PFSK-1 (cell line): ENCODE measurements at regions not wholly inside any gene's neighbourhood (a gene's known extent, or its start where the extent isn't known, plus 50 kb on each side); places are given as distances from the start of the nearest gene placed in this dataset.

ENCODE experiments used
- FOXP2 ChIP-seq: optimal IDR thresholded peaks from 2 replicates; pipeline ENCODE3; 2011; ENCODE audit warnings: borderline replicate concordance, control low read depth, inconsistent platforms; ENCODE audit not compliant: insufficient read depth; ENCODE audit errors: extremely low read length, extremely low read depth
- POLR2AphosphoS5 ChIP-seq: IDR thresholded peaks from 2 replicates; pipeline ENCODE4 v1.6.1; 2012; ENCODE audit warnings: low read depth, mild to moderate bottlenecking, control low read depth, low read length, moderate library complexity
- REST ChIP-seq, 2 experiments: IDR thresholded peaks; 2 replicates each; pipeline versions ENCODE4 v1.6.1 to v1.8.0; 2011 to 2012; ENCODE audit warnings: low read depth in 2 of 2, low read length in 2 of 2, control low read depth in 1 of 2, inconsistent platforms in 1 of 2, mild to moderate bottlenecking in 1 of 2, moderate library complexity in 1 of 2; ENCODE audit not compliant: insufficient read depth in 1 of 2
- SIN3A ChIP-seq: IDR thresholded peaks from 2 replicates; pipeline ENCODE4 v1.6.1; 2012; ENCODE audit warnings: mild to moderate bottlenecking, low read length, moderate library complexity, borderline replicate concordance; ENCODE audit not compliant: insufficient read depth
- TAF1 ChIP-seq: IDR thresholded peaks from 2 replicates; pipeline ENCODE4 v1.6.1; 2012; ENCODE audit warnings: low read length, control low read depth, borderline replicate concordance; ENCODE audit not compliant: insufficient read depth

- TF ChIP-seq POLR2AphosphoS5 (no peak), FOXP2 (no peak), SIN3A (no peak), REST (IDR thresholded peaks at IDR 0.05; ENCODE audit: insufficient read depth in 1 of 2, low read depth in 2 of 2, low read length in 2 of 2) (no peak), TAF1 (no peak)
These were observed 96.9 kb downstream of the XRCC2 start for GRCh38 chr7:152579070-152579469.

DNA sequence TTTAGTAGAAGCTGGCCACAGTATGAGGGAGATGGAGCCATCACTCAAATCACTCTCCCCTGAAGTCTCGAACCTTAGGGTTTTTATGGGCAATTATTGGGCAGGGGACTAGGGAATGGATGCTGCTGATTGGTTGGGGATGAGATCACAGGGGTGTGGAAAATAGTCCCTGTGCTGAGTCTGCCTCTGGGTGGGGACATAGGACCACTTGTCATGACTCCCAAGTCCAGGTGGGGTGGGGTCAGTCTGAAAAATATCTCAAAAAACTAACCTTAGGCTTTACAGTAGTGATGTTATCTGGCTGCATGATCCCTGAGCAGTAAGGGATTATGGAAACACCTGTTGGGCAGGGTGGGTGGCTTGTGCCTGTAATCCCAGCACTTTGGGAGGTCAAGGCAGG lies 98.6 kb downstream of the XRCC2 start:
- TF ChIP-seq SIN3A = no peak
- TF ChIP-seq REST (IDR thresholded peaks at IDR 0.05; ENCODE audit: insufficient read depth in 1 of 2, low read depth in 2 of 2, low read length in 2 of 2) = no peak
- TF ChIP-seq TAF1 = no peak
- no peak for TF ChIP-seq FOXP2
- no peak for TF ChIP-seq POLR2AphosphoS5

- TF ChIP-seq POLR2AphosphoS5 (no peak), REST (IDR thresholded peaks at IDR 0.05; ENCODE audit: insufficient read depth in 1 of 2, low read depth in 2 of 2, low read length in 2 of 2) (no peak), TAF1 (no peak), SIN3A (no peak), FOXP2 (no peak)
These were observed 100.9 kb downstream of the XRCC2 start for GRCh38 chr7:152574892-152575548.

DNA sequence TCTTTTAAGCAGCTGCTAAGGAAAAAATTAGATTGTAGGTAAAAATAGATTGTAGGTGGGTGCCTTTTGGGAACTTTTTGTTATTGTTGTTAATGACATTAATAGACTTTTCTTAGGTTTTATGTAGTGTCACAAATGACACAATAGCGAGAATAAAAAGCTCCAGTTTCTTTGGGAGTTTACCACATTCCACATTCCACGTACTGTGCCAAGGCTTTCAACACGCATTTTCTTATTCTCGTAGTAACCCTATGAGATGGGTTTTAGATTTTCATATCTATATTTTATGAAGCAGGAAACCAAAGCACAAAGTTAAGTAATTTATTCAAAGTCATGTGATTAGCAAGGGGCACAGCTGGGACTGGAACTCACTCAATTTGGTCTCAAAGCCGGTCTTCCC lies 103.8 kb downstream of the XRCC2 start:
- no peak for TF ChIP-seq SIN3A
- TF ChIP-seq REST (IDR thresholded peaks at IDR 0.05; ENCODE audit: insufficient read depth in 1 of 2, low read depth in 2 of 2, low read length in 2 of 2) = no peak
- no peak for TF ChIP-seq FOXP2
- TF ChIP-seq POLR2AphosphoS5 = no peak
- TF ChIP-seq TAF1 = no peak

DNA sequence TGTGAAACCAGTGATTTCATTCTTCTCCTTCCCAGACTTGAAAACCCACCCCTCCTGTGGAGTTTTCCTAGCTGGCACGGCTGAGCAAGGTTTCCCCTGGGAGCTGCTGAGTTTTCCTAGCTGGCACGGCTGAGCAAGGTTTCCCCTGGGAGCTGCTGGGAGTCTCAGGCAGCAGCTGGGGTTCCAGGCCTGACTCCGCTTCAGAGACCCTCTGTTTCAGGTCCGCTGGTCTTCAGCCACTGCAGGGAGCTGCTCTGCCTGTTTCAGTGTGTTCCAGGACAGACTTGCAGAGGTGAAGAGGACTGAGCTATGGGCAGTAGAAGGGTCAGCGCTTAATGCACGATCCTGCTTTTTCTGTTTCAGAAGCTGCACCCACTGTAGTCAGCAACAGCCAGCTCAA lies 104.9 kb downstream of the XRCC2 start:
- no peak for TF ChIP-seq TAF1
- no peak for TF ChIP-seq FOXP2
- TF ChIP-seq REST (IDR thresholded peaks at IDR 0.05; ENCODE audit: insufficient read depth in 1 of 2, low read depth in 2 of 2, low read length in 2 of 2) = no peak
- no peak for TF ChIP-seq SIN3A
- TF ChIP-seq POLR2AphosphoS5 = no peak
